ENCODE measurements at regions not wholly inside any gene's neighbourhood (a gene's known extent, or its start where the extent isn't known, plus 50 kb on each side); places are given as distances from the start of the nearest gene placed in this dataset.

- Histone ChIP-seq H4K20me1 (ENCODE audit: insufficient read depth) (no peaks in the 10 kb centered on the region), H3K27me3 (ENCODE audit: insufficient read depth, low read length) (no peaks in the 10 kb centered on the region), H3K36me3 (ENCODE audit: control insufficient read depth in 1 of 2, insufficient read depth in 2 of 2, low read length in 2 of 2) (no peaks in the 10 kb centered on the region), H3K4me2 (ENCODE audit: low read length) (peak overlapping the region; percentile 76), H3K27ac (ENCODE audit: low read depth, low read length) (peak overlapping the region; percentile 75), H3K9me3 (ENCODE audit: control insufficient read depth in 1 of 2, insufficient read depth in 1 of 2, low read depth in 1 of 2, low read length in 2 of 2) (no peaks in the 10 kb centered on the region), H3K4me1 (ENCODE audit: control insufficient read depth in 1 of 2, insufficient read depth in 2 of 2, low read length in 2 of 2) (peaks cover 22 to 40% of the 10 kb centered on the region in 2 experiments), H3K9ac (ENCODE audit: low read length) (peak overlapping the region; percentile 45), H3K9me2 (ENCODE audit: insufficient read depth) (no peaks in the 10 kb centered on the region), H3K79me2 (ENCODE audit: insufficient read depth, low read length) (no peaks in the 10 kb centered on the region), H2AFZ (ENCODE audit: low read depth, low read length, poor library complexity, severe bottlenecking) (peak overlapping the region; percentile 78), H3K4me3 (replicated peaks in 1 of 2; ENCODE audit: low read depth in 1 of 2, low read length in 2 of 2) (peak overlapping the region; percentile 19 to 48)
- ATAC-seq = peak; percentile 93
- ChIA-PET POLR2A (no interaction called here), RAD21 (ENCODE audit: low non-redundant PET in 1 of 2, low total read pairs in 2 of 2, uncharacterized antibody in 2 of 2, unreplicated experiment in 2 of 2) (no interaction called here), CTCF (no interaction called here)
- peak; percentile 88 for DNase-seq (ENCODE audit: low read depth, low spot score)
- BruUV-seq (replicated peaks) = TSS peak; percentile 81
- intact Hi-C loops (cut with micrococcal nuclease) = loop anchor here (5.0 to 10.0 kb wide), 2 partner anchors 183 to 426 kb away; no protein-coding TSS in a partner anchor
- TF ChIP-seq POLR2A (IDR thresholded peaks at IDR 0.05; ENCODE audit: borderline replicate concordance, extremely low read depth, insufficient read depth, insufficient read length) (peak; percentile 61), CTCF (IDR thresholded peaks at IDR 0.05 in 2 of 3, conservative IDR thresholded peaks at IDR 0.05 in 1 of 3; ENCODE audit: borderline replicate concordance in 1 of 3, insufficient read depth in 1 of 3, low read depth in 2 of 3, low read length in 2 of 3) (no peak), REST (IDR thresholded peaks at IDR 0.05; ENCODE audit: low read depth) (no peak), TCF7L2 (IDR thresholded peaks at IDR 0.05; ENCODE audit: borderline replicate concordance, extremely low read depth, insufficient read depth, insufficient read length) (peak; percentile 88), EGR1 (IDR thresholded peaks at IDR 0.05; ENCODE audit: low read depth) (no peak), JUND (IDR thresholded peaks at IDR 0.05) (peak; percentile 90), SIN3A (IDR thresholded peaks at IDR 0.05; ENCODE audit: low read depth) (peak; percentile 79; the same call in 1 of the 2 replicates), EZH2phosphoT487 (IDR thresholded peaks at IDR 0.05; ENCODE audit: borderline replicate concordance) (no peak), ELF1 (IDR thresholded peaks at IDR 0.05; ENCODE audit: borderline replicate concordance, low read depth) (peak; percentile 64), POLR2AphosphoS5 (IDR thresholded peaks at IDR 0.05; ENCODE audit: low read depth, low read length) (peak; percentile 57), CBX3 (IDR thresholded peaks at IDR 0.05; ENCODE audit: low read depth) (peak; percentile 90), SRF (IDR thresholded peaks at IDR 0.05; ENCODE audit: low read depth) (peak; percentile 49; the same call in 1 of the 2 replicates), ZNF274 (IDR thresholded peaks at IDR 0.05; ENCODE audit: low read depth, low read length) (no peak), EZH2 (IDR thresholded peaks at IDR 0.05) (no peak), ZFX (IDR thresholded peaks at IDR 0.05) (no peak; the same call in 1 of the 2 replicates), CEBPB (IDR thresholded peaks at IDR 0.05; ENCODE audit: low read depth) (peak; percentile 69), FOSL1 (IDR thresholded peaks at IDR 0.05; ENCODE audit: low read depth) (peak; percentile 93), YY1 (IDR thresholded peaks at IDR 0.05; ENCODE audit: extremely low read depth, insufficient replicate concordance, low read depth, low read length) (no peak), SP1 (IDR thresholded peaks at IDR 0.05; ENCODE audit: low read depth) (peak; percentile 91), RAD21 (IDR thresholded peaks at IDR 0.05; ENCODE audit: low read depth) (peak; percentile 41)
- TF ChIP-seq, protein P1, sequence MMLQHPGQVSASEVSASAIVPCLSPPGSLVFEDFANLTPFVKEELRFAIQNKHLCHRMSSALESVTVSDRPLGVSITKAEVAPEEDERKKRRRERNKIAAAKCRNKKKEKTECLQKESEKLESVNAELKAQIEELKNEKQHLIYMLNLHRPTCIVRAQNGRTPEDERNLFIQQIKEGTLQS (IDR thresholded peaks at IDR 0.05) = peak; percentile 65; the same call in 1 of the 2 replicates
- TF ChIP-seq, protein P2, sequence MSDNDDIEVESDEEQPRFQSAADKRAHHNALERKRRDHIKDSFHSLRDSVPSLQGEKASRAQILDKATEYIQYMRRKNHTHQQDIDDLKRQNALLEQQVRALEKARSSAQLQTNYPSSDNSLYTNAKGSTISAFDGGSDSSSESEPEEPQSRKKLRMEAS (IDR thresholded peaks at IDR 0.05) = peak; percentile 60; the same call in 1 of the 2 replicates
Observed at GRCh38 chr13:105918842-105919741, 616.4 kb downstream of the EFNB2 start.

Measured in HCT116 (cell line).